ENCODE measurements at regions not wholly inside any gene's neighbourhood (a gene's known extent, or its start where the extent isn't known, plus 50 kb on each side); places are given as distances from the start of the nearest gene placed in this dataset.

DNA sequence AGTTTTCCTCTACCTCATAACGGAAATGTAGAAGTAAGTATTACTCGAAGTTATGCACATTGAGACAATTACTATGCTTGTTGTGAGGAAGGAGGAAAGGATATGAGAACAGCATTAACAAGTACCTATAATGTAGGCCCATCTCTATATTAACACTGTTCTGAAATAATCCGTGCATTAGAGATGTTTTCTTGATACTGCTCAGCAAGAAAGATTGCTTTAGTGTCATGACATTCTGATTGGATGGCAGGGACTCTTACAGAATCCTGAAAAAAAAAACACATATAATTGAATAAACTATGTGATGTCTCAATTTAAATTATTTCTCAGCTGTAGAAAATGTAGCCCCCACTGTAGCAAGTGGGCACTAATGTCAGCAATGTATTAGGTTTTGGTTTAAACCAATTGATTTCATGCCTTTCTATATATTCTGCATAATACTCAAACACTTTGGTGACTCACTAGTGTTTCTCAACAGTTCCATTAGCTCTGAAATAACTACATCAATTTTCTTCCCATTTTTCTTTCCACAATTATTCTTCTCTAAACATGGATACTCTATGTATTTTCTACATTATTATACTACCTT is 598.3 kb upstream of the BCHE start:
- TF ChIP-seq, protein P1, sequence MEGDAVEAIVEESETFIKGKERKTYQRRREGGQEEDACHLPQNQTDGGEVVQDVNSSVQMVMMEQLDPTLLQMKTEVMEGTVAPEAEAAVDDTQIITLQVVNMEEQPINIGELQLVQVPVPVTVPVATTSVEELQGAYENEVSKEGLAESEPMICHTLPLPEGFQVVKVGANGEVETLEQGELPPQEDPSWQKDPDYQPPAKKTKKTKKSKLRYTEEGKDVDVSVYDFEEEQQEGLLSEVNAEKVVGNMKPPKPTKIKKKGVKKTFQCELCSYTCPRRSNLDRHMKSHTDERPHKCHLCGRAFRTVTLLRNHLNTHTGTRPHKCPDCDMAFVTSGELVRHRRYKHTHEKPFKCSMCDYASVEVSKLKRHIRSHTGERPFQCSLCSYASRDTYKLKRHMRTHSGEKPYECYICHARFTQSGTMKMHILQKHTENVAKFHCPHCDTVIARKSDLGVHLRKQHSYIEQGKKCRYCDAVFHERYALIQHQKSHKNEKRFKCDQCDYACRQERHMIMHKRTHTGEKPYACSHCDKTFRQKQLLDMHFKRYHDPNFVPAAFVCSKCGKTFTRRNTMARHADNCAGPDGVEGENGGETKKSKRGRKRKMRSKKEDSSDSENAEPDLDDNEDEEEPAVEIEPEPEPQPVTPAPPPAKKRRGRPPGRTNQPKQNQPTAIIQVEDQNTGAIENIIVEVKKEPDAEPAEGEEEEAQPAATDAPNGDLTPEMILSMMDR (IDR thresholded peaks at IDR 0.05; ENCODE audit: low read depth, low read length, poor library complexity, severe bottlenecking), result no peak
- no peak for TF ChIP-seq EZH2phosphoT487 (IDR thresholded peaks at IDR 0.05; ENCODE audit: borderline replicate concordance, low read length)
